RWPE1 (cell line): ENCODE measurements at regions not wholly inside any gene's neighbourhood (a gene's known extent, or its start where the extent isn't known, plus 50 kb on each side); places are given as distances from the start of the nearest gene placed in this dataset.

Experiments used
- CTCF ChIA-PET: fragments of 350-600 bp; sonication (Branson Sonifier 250); formaldehyde crosslinking; extraction: SDS; loops from one replicate; lab custom pipeline; 2021; lab: Yijun Ruan, JAX
- POLR2A ChIA-PET: fragments of 400-600 bp; formaldehyde crosslinking; extraction: SDS; loops from one replicate; lab custom pipeline; 2020; ENCODE audit warnings: antibody characterized with exemption; ENCODE audit not compliant: low non-redundant PET; lab: Yijun Ruan, JAX
- DNase-seq: peaks from one replicate; pipeline ENCODE4 v3.0.0; 2012; ENCODE audit warnings: low spot score
- H3K27ac ChIP-seq: fragments of 450-650 bp; 2 replicates; pipeline ENCODE4 v1.5.1; 2017
- TF ChIP-seq, protein P1 (sequence below): fragments of 450-650 bp; conservative IDR thresholded peaks from 2 replicates; pipeline ENCODE4 v1.5.1; 2017; ENCODE audit warnings: low read depth, mild to moderate bottlenecking

DNA sequence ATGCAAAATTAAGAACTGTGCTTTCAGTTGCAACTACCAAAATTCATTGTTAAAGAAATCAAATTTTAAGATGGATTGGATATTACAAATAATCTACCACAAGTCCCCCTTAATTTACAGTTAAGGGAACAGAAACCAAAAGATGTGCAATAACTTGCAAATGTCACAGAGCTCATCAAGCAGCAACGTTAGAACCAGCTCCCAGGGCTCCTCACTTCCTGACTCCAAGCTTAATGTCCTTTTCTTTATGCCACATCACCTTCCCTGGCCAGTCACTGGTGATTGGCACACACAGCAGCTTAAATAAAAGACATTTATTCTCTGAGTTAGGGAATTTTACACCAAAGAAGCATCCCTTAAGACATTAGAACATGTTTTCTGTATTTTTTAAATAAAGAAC lies 159.7 kb downstream of the RSL24D1 start:
- ChIA-PET CTCF (no interaction called here), POLR2A (no interaction called here)
- no peak for DNase-seq
- no peak overlapping the region for H3K27ac ChIP-seq
- TF ChIP-seq, protein P1, sequence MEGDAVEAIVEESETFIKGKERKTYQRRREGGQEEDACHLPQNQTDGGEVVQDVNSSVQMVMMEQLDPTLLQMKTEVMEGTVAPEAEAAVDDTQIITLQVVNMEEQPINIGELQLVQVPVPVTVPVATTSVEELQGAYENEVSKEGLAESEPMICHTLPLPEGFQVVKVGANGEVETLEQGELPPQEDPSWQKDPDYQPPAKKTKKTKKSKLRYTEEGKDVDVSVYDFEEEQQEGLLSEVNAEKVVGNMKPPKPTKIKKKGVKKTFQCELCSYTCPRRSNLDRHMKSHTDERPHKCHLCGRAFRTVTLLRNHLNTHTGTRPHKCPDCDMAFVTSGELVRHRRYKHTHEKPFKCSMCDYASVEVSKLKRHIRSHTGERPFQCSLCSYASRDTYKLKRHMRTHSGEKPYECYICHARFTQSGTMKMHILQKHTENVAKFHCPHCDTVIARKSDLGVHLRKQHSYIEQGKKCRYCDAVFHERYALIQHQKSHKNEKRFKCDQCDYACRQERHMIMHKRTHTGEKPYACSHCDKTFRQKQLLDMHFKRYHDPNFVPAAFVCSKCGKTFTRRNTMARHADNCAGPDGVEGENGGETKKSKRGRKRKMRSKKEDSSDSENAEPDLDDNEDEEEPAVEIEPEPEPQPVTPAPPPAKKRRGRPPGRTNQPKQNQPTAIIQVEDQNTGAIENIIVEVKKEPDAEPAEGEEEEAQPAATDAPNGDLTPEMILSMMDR: no peak

- H3K27ac ChIP-seq: no peak overlapping the region
- TF ChIP-seq, protein P1: no peak
- ChIA-PET POLR2A (no interaction called here), CTCF (no interaction called here)
- DNase-seq: no peak
These were observed 161.0 kb downstream of the RSL24D1 start for GRCh38 chr15:55035749-55036148.

GRCh38 chr15:55033574-55033973 lies 163.2 kb downstream of the RSL24D1 start:
- TF ChIP-seq, protein P1: no peak
- no peak overlapping the region for H3K27ac ChIP-seq
- CTCF ChIA-PET: no interaction called here
- POLR2A ChIA-PET: no interaction called here
- DNase-seq: no peak

- POLR2A ChIA-PET: no interaction called here
- H3K27ac ChIP-seq: no peak overlapping the region
- no peak for DNase-seq
- CTCF ChIA-PET: no interaction called here
- TF ChIP-seq, protein P1: no peak
These were observed 165.0 kb downstream of the RSL24D1 start for GRCh38 chr15:55031727-55032126.

GRCh38 chr15:55026381-55026780 lies 170.4 kb downstream of the RSL24D1 start:
- CTCF ChIA-PET: interaction anchor here (0.6 kb wide), 1 partner anchor 1733 kb away, joined by 4 read pairs; no protein-coding TSS in a partner anchor
- POLR2A ChIA-PET: no interaction called here
- TF ChIP-seq, protein P1: no peak
- no peak overlapping the region for H3K27ac ChIP-seq
- DNase-seq: no peak

DNA sequence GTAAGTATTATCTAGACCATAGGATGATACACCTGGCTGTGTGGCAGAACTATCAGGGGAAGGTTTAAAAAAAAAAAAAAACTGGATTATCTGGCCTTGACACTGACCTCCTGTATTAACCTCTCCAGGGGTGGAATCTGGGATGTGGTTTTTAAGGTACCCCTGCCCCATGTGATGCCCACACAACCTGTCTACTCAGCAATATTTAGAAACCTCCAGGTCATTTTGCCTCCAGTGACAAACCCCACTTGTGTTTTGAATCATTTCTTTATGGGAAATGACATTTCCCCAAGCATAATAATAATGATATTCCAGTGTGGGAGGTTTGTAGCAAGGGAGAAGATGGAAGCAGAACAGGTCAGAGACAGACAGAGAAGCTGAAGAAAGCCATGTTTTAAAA lies 179.1 kb downstream of the RSL24D1 start:
- TF ChIP-seq, protein P1: no peak
- H3K27ac ChIP-seq: no peak overlapping the region
- no peak for DNase-seq
- CTCF ChIA-PET: no interaction called here
- POLR2A ChIA-PET: no interaction called here

GRCh38 chr15:55016225-55016624 lies 180.5 kb downstream of the RSL24D1 start:
- POLR2A ChIA-PET: no interaction called here
- H3K27ac ChIP-seq: no peak overlapping the region
- DNase-seq: no peak
- TF ChIP-seq, protein P1: no peak
- CTCF ChIA-PET: no interaction called here
